ENCODE measurements at regions not wholly inside any gene's neighbourhood (a gene's known extent, or its start where the extent isn't known, plus 50 kb on each side); places are given as distances from the start of the nearest gene placed in this dataset.

DNA sequence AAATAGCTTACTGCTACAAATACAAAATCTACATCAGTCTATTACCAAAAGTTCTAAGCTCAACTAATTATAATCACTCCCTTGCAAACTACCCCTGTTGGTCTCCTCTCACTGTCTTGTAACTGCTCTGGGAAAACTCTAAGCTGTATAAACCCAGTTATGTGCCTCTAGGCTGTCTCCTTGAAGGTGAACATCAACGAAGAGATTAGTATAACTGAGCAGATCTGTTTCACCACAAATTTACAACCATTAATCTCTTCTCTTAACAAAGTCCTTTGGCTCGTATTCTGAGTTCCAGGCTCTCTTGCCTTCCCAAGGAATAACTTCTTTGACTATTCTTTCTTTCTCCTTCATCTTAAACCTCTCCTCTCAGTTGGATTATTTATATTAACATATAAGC, 84.4 kb upstream of the PRMT6 start:
- no peak for ATAC-seq (ENCODE audit: insufficient number of reproducible peaks, low FRiP score, low read depth)
- Histone ChIP-seq H3K9me3 (no peaks in the 10 kb centered on the region), H3K4me1 (ENCODE audit: control insufficient read depth in 1 of 2, low read depth in 2 of 2) (no peaks in the 10 kb centered on the region), H3K36me3 (no peaks in the 10 kb centered on the region), H3K27me3 (replicated peaks; ENCODE audit: insufficient read depth) (no peaks in the 10 kb centered on the region), H3K27ac (no peak overlapping the region), H3K4me3 (no peak overlapping the region)
- TF ChIP-seq, protein P1, sequence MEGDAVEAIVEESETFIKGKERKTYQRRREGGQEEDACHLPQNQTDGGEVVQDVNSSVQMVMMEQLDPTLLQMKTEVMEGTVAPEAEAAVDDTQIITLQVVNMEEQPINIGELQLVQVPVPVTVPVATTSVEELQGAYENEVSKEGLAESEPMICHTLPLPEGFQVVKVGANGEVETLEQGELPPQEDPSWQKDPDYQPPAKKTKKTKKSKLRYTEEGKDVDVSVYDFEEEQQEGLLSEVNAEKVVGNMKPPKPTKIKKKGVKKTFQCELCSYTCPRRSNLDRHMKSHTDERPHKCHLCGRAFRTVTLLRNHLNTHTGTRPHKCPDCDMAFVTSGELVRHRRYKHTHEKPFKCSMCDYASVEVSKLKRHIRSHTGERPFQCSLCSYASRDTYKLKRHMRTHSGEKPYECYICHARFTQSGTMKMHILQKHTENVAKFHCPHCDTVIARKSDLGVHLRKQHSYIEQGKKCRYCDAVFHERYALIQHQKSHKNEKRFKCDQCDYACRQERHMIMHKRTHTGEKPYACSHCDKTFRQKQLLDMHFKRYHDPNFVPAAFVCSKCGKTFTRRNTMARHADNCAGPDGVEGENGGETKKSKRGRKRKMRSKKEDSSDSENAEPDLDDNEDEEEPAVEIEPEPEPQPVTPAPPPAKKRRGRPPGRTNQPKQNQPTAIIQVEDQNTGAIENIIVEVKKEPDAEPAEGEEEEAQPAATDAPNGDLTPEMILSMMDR (IDR thresholded peaks at IDR 0.05): no peak
- DNase-seq (ENCODE audit: low spot score): no peak

DNA sequence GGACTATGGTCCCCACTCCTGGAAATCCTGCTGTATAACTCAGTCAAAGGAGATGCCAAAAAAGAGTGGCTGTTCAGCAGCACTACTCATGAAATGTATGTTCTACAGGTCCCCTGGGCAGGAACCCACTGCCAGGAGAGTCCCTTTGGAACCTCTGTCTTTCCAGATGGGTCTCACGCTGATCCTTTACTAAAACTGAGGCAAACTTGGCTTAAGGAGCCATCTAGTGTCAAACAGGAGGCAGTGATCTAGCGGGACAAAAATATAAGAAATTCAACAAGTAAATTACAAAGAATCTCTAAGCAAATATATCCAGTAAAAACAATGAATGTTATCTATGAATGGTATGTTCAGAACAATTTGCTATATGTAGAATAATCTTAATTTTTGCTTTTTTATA, 80.5 kb upstream of the PRMT6 start:
- H3K27me3 ChIP-seq (replicated peaks; ENCODE audit: insufficient read depth): no peaks in the 10 kb centered on the region
- H3K4me3 ChIP-seq: no peak overlapping the region
- ATAC-seq (ENCODE audit: insufficient number of reproducible peaks, low FRiP score, low read depth) (no peak), DNase-seq (ENCODE audit: low spot score) (no peak)
- H3K9me3 ChIP-seq: no peaks in the 10 kb centered on the region
- H3K27ac ChIP-seq: no peak overlapping the region
- H3K36me3 ChIP-seq: no peaks in the 10 kb centered on the region
- TF ChIP-seq, protein P1 (IDR thresholded peaks at IDR 0.05): no peak
- H3K4me1 ChIP-seq (ENCODE audit: control insufficient read depth in 1 of 2, low read depth in 2 of 2): no peaks in the 10 kb centered on the region

DNA sequence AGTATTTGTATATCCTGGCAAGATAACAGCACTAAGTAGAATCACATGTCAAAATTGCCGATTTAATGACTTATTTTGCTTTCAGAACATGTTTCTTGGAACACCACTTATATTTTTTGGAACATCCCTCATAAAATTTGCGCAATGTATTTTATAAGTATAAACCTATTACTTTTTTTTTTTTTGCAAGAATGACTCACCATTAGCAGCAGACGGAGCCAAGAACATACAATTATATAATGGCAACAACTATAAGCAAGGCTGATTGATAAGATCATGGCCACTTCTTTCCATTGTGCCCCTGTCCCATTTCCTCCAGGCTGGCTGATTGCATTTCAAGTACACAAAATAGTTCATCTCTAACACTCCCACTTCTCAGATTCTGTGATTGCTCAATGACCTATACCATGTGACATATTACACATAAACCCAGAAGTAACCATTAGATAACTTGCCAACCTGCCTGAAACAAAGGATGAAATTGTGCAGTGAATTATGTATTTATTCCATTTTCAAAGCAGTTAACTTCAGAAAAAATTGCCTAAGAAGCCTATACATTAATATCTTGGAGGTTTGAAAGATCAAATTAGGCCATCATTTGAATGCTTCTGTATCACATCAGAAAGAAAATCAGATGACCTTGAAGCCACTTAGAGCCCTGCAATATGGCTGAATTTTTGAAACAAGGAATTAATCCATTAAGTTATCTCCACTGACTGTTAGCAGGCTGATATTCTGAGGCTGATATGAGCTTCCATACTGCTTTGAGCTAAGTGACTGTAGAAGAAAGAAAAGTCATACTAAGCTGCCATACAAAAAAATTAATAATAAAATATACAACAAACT, 77.8 kb upstream of the PRMT6 start:
- Histone ChIP-seq H3K36me3 (no peaks in the 10 kb centered on the region), H3K27me3 (replicated peaks; ENCODE audit: insufficient read depth) (no peaks in the 10 kb centered on the region), H3K4me3 (no peak overlapping the region), H3K4me1 (ENCODE audit: control insufficient read depth in 1 of 2, low read depth in 2 of 2) (no peaks in the 10 kb centered on the region), H3K27ac (no peak overlapping the region), H3K9me3 (no peaks in the 10 kb centered on the region)
- DNase-seq (ENCODE audit: low spot score) (no peak), ATAC-seq (ENCODE audit: insufficient number of reproducible peaks, low FRiP score, low read depth) (no peak)
- TF ChIP-seq, protein P1 (IDR thresholded peaks at IDR 0.05): no peak

DNA sequence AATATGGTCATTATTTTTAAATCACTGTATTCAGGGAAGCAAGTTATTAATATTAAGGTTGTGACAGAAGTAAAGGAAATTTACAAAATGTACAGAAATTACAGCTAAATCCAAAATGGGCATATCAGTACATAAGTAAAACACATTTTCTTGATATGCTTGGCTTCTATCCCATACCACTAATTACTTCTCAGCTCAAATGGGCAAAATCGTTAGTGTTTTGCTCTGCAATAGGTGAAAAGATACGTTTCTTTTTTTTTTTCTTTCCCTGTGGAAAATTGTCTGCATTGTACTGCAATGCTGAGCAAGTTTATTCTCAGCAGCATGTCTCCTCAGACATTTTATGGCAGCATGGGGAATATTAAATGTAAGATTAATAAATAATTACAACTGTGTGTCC, 77.1 kb upstream of the PRMT6 start:
- Histone ChIP-seq H3K9me3 (no peaks in the 10 kb centered on the region), H3K36me3 (no peaks in the 10 kb centered on the region), H3K27ac (no peak overlapping the region), H3K27me3 (replicated peaks; ENCODE audit: insufficient read depth) (no peaks in the 10 kb centered on the region), H3K4me3 (no peak overlapping the region), H3K4me1 (ENCODE audit: control insufficient read depth in 1 of 2, low read depth in 2 of 2) (no peaks in the 10 kb centered on the region)
- no peak for DNase-seq (ENCODE audit: low spot score)
- ATAC-seq (ENCODE audit: insufficient number of reproducible peaks, low FRiP score, low read depth): no peak
- TF ChIP-seq, protein P1 (IDR thresholded peaks at IDR 0.05): no peak

DNA sequence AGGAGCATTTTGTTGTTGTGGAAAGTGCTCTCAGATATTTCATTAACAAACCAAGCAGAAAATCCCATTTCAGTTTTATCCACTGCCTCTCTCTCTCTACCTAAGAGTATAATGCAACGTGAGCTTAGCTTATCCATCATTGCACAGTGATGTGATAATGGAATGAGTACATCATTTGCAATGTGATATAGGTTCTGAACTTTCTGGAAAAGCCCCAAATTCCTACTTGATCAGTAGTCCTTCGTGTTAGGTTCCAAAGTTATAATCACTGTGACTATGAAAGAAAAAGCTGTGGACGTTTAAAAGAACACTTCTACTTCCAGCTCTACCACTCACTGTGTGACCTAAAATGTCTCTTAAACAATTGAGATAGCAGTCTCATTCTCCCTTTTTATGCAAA, 76.4 kb upstream of the PRMT6 start:
- Histone ChIP-seq H3K9me3 (no peaks in the 10 kb centered on the region), H3K4me3 (no peak overlapping the region), H3K27ac (no peak overlapping the region), H3K4me1 (ENCODE audit: control insufficient read depth in 1 of 2, low read depth in 2 of 2) (no peaks in the 10 kb centered on the region), H3K36me3 (no peaks in the 10 kb centered on the region), H3K27me3 (replicated peaks; ENCODE audit: insufficient read depth) (no peaks in the 10 kb centered on the region)
- DNase-seq (ENCODE audit: low spot score): no peak
- TF ChIP-seq, protein P1 (IDR thresholded peaks at IDR 0.05): no peak
- no peak for ATAC-seq (ENCODE audit: insufficient number of reproducible peaks, low FRiP score, low read depth)

Data from thoracic aorta (tissue), 2 donors.